ENCODE measurements at regions not wholly inside any gene's neighbourhood (a gene's known extent, or its start where the extent isn't known, plus 50 kb on each side); places are given as distances from the start of the nearest gene placed in this dataset. TPM values are rescaled to one million over a fixed set of nuclear protein-coding genes. Genes with fewer than 3 reads are reported as not detected.

- no peak for DNase-seq (ENCODE audit: low read depth)
- no peak for TF ChIP-seq CTCF (IDR thresholded peaks at IDR 0.05; ENCODE audit: insufficient read depth, low read depth, low read length)
Observed at GRCh38 chr2:126586317-126586716, 69.6 kb upstream of the GYPC start.

GRCh38 chr2:126599062-126599461, 56.9 kb upstream of the GYPC start:
- no peak overlapping the region for H3K4me3 ChIP-seq (ENCODE audit: low read depth, low read length)
- no peak for DNase-seq (ENCODE audit: low read depth)
- no peak for TF ChIP-seq CTCF (IDR thresholded peaks at IDR 0.05; ENCODE audit: insufficient read depth, low read depth, low read length)

More at GRCh38 chr2:126586317-126586716, 69.6 kb upstream of the GYPC start:
- no peak overlapping the region for H3K4me3 ChIP-seq (ENCODE audit: low read depth, low read length)

GRCh38 chr2:126600742-126601141, 55.2 kb upstream of the GYPC start:
- no peak overlapping the region for H3K4me3 ChIP-seq (ENCODE audit: low read depth, low read length)
- no peak for TF ChIP-seq CTCF (IDR thresholded peaks at IDR 0.05; ENCODE audit: insufficient read depth, low read depth, low read length)
- no peak for DNase-seq (ENCODE audit: low read depth)

- no peak for DNase-seq (ENCODE audit: low read depth)
- no peak for TF ChIP-seq CTCF (IDR thresholded peaks at IDR 0.05; ENCODE audit: insufficient read depth, low read depth, low read length)
- H3K4me3 ChIP-seq (ENCODE audit: low read depth, low read length) = no peak overlapping the region
Observed at GRCh38 chr2:126602334-126602733, 53.6 kb upstream of the GYPC start.

Small RNAs in the stretch of these regions (small RNA-seq; reads per million reads assigned to genes)
- gene AC097499.1 (not detected), gene RNU6-259P (not detected)
